Mucosa of gallbladder (tissue), 1 donor: ENCODE measurements at regions not wholly inside any gene's neighbourhood (a gene's known extent, or its start where the extent isn't known, plus 50 kb on each side); places are given as distances from the start of the nearest gene placed in this dataset.

Source experiments
- DNase-seq: peaks from one replicate; pipeline ENCODE4 v3.0.0-alpha.2; 2020; ENCODE audit warnings: low spot score
- donor health status: DM: no; HTN: no; CAD: no.

DNA sequence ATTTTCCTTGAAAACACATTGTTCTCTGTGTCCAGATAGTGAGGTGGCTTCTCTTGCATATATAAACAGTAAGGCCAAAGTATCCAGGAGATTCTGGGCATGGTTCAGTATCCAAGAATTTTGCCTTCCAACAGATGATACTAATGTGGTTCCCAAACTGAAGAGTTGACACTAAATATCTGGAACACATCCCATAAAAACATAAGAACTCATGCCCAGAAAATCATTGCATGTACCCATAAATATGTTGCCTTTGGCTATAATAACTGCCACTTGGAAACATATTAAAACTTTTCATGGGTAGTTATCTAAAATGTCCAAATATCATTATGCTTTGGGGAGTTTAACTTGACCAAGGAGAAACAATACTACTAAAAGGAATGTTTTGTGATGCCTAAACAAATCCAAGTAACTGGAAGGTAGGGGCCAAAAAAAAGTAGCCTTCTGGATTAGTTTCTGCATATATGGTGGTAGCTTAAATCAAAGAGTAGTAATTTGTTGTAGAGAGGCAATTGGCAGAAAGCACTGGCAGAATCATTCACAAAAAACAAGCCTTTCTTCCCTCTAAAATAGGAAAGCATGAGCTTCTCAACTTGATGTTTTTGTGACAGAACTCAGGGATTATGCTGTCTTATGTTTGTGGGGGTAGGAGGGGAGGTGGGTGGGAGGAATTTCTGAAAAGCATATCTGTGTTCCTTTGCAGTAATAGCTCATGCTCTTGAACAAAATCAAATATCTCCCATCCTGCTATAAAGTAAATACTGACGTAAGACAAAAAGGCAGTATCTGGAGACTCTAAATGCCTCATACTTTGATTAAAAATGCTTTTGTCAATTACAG lies 753.9 kb downstream of the TUSC7 start:
- no peak for DNase-seq

DNA sequence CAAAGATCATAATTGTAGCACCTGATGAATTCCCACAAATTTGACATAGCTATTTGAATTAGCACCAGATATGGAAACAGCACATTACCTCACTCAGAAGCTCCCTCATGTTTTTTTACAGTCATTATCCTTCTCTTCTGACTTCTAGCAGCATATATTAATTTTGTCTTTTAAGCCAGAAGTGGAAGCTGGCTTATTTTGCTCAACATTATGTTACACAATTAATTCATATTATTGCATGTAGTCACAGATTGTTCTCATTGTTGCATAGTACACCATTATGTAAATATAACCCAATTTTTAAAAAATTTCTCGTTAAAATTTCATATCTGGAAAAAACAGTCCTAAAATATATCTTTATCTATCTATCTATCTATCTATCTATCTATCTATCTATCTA lies 762.3 kb downstream of the TUSC7 start:
- DNase-seq, result no peak

DNA sequence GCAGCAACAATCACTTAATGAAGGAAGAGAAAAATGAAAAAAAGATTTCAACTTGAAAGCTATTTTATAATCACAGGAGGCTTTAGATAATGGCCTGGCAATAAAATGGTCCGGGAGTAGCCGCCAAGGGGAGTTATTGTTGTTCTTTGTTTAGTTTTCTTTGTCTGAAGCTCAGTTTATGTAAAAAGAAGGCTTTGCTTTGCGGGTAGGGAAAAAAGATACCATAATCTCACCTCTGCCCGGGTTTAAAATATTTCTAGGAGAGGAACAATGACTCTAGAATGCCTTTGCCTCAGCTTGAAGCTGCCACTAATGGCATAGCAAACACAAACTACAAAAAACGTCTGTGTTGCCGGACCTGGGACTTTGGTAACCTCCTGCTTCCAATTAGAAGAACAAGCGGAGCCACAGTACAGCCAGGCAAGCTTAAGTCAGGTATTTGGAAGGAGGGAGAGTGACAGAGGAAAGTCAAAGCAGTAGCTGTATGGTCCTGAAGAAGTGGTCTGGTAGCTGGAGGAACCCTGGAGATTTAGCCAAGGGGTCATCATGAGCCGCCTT lies 764.5 kb downstream of the TUSC7 start:
- DNase-seq, result no peak

DNA sequence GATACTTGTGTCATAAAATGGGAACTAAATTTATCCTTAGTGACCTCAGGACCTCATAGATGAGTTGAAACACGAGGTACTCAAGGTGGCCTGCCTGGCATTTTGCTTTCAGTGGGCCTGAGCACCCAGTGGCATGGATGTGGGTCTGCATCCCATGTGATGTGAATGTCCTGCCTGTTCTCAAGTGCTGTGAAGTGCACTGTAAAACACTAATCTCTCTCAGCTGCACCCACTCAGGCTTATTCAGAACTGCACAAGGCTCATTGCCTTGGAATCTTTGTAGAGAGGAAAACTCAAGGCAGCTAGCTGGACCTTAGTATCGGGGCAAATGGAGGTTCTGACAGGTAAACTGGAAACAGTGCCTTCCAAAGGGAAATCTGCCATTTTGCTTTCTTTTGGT lies 767.0 kb downstream of the TUSC7 start:
- no peak for DNase-seq

DNA sequence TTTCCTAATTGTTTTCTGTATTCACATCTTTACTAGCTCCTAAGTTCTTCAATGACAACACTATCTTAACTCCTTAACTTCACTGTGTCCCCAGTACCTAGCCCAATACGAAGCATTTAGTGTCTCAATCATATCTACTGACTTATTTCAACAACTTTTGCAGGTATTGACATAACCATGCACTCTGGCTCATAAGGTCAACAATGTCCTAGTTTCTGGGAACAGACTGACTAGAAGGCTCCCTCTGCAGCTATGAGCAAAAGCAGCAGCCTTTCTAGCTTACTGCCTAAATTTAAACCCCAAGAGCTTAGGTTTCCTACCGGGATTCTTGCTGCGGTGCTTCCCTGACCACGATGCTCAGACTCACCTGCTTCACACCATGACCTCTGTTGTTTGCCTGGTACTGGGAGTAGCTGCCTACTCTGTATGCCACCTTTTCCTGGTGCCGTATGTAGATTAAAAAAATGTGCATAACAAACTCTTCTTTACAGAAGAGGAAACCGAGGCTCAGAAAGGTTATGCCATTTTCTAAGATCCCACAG lies 767.7 kb downstream of the TUSC7 start:
- DNase-seq, result no peak

DNA sequence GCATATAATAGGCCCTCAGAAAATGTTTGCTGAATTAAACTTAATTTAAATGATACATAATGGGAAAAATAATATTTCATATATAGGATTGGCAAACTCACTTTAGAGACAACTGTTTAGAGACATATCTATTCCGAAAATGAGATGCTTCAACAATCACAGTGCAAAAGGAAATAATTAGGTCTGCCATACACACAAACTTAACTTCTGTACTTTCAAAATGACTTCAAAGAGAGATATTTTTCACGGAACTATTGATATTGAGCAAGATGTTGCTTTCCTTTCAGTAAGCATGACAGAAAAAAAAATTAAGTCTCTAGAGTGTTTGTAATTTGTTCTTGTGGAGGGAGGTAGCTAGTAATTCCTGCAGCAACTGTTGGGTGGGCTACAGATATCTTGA lies 769.5 kb downstream of the TUSC7 start:
- no peak for DNase-seq

DNA sequence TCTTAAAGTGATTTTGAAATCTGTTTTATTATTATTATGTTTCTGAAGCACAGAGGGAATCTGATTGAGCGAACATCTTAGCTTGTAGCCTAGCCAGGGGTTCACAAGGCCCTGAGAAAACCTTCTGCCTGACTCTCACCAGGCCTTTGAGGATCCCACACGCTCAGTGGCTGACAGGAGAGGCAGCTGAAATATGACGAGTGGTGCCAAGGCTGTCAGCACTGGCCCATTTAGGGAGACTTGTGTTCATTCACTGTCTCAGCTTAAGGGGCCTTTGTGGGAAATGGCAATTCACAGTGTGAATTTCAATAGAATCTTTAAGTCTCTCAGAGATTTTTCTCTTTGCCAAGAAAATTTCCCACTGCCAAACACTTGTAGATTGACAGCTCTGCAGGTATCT lies 770.9 kb downstream of the TUSC7 start:
- no peak for DNase-seq

DNA sequence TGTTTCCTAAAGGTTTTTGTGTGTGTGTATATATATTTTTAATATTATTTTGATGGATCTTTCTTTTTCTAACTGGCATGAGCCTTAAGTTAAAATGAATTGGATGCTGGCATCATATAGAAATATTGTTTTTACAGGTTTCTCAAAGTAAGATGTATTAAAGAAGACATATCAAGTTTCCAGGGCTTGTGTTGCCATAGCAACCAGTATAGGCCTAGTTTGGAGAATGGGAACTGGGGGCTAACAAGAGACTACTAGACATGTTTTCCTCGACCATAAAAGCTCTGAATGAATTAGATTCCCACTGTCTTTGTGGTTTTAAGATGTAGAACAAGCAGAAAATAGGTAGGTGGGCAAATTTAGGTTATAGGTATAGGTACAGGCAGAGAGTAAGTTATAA lies 771.4 kb downstream of the TUSC7 start:
- no peak for DNase-seq

DNA sequence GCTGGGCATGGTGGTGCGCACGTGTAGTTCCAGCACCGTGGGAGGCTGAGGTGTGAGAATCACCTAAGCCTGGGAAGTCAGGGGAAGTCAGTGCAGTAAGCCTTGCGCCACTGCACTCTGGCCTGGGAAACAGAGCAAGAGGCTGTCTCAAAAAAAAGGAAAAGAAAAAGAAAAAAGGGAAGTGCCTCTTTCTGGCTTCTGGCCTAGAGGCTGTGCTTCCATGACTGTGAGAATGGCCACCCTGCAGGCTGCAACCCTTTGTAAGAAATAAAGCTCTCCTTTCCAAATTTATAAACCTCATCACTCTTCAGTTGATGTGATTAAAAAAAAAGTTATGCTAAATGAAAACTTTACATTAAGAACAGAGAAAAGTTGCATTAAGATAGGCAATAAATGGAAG lies 774.3 kb downstream of the TUSC7 start:
- DNase-seq, result no peak

DNA sequence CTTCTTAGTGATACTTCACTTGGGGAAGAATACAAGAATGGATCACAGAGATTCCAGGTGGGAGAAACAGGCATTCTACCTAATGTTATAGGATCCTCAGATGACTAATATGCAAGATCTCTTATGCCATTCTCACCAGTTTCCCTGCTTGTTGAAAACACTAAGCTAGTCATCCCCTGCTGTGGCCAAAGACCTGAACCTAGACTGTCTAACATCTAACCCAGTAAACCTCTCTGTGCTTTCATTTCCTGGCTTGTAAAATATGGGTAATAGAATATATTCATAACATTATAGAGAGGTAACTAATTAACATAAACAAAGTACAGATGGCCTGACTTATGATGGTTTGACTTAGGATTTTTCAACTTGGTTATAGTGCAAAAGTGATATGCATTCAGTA lies 776.3 kb downstream of the TUSC7 start:
- DNase-seq, result no peak

DNA sequence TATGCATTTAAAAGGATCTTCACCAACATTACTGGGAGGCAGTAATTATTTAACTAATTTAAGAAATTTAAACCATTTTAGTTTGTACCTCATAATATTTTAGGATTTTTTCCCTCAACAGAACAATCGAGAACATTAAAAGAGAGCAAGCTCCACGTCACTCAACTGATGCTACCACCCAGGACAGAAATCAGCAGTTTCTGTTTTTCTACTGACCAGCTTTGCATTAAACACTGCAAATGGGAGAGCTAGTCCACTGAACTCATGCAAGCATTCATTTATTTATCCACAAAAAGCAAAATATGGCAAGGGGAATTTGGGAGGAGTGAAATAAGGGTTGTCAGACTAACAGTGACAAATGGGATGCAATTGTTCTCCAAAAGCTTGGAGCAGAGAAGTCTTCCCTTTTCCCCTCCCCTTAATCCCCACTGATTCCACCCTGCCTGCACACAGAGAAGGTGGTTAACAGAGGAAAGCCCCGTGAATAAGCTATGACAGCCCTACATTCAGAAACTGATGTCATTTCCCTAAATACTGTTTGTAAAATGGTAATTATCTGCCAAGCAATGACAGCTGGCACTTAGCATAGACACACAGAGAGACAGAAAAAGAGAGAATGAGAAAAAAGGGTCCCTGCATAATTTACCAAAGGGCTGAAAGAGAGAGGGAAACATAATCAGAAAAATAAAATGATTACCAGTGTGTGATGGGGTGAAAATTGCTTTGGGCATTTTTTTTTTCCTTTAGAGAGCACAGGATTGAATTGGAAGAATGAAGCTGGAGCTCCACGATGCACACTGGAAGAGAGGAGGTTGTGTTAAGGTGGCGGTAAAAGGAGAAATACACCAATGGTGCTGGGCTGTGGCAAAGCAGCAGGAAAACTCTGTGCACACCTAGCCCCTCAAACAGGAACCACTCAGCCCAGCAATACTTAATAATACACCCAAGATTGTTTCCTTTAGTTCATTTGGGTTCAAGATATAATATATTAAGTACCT lies 777.4 kb downstream of the TUSC7 start:
- DNase-seq, result no peak

DNA sequence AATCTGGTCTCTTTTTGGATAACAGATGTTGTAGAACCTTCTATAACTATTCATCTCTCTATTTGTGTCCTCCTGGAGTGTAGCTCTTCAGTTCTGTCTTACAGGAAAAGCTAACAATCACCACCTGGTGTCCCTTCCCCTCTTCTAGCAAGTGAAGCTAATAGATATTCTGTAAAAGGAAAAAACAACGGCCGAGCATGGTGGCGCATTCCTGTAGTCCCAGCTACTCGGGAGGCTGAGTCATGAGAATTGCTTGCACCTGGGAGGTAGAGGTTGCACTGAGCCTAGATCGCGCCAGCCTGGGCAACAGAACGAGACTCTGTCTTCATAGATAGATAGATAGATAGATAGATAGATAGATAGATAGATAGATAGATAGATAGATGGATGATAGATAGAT lies 779.4 kb downstream of the TUSC7 start:
- DNase-seq, result no peak

DNA sequence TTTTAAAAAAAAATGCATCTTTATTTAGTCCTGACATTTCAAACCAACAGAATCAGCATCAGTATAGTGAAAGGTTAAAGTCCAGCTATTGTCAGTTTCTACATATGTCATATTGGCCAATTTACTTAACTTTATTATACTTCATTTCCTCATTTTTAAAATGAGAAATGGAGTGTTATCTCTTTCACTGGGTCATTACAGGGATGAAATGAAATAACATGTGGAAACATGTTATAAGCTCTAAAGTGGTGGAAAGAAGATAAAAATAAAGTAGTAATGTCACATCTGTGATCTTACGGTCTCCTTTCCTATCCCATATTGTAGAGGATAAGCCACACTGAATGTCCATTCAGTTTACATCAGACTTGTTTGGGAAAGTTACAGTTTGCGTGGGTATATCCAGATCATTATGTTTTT lies 780.1 kb downstream of the TUSC7 start:
- no peak for DNase-seq

DNA sequence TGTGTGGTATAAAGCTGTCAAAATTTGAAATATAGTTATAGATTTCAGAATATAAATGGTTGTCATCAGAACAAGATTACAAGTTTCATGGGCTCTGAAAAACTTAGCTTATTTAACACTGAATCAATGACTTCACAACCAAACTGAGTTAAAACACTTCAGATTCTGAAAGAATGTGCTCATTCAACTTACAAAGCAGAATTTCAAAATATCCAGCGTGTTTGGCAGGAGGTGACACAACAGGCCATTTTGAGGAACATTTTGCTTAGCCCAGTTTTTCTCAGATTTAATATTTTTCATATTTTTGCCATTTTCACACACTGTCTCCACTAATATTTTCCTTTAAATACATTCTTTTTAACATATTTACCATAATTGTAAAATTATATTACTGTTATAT lies 781.1 kb downstream of the TUSC7 start:
- DNase-seq, result no peak

DNA sequence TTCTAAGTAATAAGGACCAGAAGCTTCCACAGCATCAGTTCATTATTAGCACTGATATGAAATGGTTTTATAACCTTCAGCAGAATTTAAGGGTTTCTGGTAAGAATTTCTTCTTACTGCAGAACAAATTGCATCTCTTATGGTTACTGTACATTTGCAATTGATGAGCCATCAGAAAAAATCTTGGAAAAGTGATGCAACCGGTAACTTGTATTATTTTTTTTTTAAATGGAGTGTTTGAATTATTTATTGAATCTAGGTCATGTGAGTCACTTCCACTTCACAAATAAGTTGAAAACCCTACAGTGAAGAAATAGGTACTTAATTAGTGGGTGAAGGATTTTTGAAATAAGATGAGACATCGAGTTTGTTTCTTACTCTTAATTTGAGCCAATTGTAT lies 786.0 kb downstream of the TUSC7 start:
- DNase-seq, result no peak

DNA sequence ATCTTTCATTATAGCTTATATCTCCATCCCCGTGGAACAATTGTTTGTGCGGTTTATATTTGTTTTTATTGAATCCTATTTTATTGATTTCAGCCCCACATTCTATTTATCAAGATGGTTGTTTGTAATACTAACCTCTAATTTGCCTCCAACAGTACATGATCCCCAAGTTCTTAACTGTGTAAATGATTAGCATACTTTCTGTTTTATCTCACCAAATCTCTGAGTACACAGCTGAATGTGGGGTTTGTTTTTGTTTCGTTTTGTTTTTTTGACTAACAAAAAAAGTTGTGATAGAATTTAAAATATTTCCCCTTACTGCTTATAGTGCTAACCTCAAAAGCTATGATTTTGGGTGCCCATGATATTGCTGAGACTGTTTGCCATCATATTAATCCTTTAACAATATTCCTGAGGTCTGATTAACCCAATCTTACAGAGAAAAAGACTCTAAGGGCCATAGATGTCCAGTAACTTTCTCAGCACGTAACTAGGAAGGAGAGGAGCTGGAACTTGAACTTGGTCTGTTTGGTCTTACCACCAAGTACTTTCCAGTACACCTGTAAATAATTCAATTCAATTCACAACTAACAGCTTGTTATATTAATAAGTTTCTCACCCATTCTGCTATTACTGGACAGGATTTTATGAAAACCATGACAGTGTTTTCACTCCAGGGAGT lies 789.8 kb downstream of the TUSC7 start:
- no peak for DNase-seq

DNA sequence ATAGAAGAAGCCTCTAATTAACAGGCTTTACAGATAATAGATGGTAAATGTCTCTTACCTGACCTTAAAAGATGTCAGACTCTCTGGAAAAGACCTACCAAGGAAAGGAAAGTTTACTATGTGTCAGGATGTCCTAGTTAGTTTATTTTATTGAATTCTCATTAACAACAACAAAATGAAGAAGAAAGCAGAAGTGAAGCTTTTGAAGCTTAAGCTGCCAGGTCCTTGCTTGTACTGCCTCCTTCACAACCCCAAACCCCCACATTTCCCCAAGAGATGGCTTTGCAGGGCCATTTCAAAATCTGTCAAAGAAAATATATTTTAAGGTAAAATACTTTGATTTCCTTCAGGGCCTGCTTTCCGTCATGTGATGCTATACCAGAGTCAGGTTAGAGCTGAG lies 798.4 kb downstream of the TUSC7 start:
- DNase-seq, result no peak

DNA sequence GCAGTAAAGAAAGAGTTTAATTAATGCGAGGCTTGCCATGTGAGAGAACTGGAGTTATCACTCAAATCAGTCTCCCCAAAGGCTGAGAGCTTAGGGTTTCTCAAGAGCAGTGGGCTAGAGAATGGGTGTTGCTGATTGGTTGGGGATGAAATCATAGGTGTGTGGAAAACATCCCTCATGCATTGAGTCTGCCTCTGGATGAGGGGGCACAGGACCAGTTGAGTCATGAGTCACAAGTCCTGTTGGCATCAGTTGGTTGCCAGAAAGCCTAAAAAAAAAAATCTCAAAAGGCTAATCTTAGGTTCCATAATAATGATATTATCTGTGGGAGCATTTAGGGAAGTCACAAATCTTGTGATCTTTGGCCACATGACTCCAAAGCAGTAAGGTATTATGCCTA lies 800.3 kb downstream of the TUSC7 start:
- no peak for DNase-seq

DNA sequence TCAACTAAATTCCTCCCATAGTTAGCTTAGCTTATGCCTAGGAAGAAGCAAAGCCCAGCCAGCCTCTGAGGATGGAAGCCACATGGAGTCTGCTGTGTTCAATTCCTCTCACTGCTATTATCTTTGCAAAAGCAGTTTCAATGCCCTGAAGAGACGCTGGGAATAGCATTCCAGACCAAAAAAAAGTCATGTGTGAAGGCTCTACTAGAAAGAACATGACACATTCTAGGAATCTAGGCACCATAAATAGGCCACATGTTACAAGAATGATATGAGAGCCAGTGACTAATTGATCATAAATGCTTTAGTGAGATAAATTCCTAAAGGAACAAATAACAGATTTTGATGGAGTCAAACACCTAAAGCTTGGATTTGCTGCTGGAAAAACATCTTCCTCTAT lies 800.8 kb downstream of the TUSC7 start:
- DNase-seq, result no peak

DNA sequence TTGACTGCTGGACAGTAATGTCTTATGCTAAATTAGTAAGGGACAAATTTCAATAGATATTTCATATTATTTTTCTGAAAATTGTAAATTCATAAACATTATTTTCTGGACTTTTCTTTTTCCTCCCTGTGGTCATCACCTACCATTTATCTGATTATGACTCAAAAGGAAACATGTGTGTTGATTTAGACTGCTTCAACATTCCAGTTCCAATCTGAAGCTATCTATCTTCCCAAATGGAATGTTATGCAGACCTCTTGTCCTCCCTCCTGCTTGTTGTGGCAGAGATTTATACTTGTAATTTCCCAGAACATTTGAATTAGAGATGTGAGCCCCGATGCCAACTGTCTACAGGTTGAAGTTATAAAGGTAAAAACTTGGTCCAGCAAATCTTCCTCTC lies 803.4 kb downstream of the TUSC7 start:
- no peak for DNase-seq

DNA sequence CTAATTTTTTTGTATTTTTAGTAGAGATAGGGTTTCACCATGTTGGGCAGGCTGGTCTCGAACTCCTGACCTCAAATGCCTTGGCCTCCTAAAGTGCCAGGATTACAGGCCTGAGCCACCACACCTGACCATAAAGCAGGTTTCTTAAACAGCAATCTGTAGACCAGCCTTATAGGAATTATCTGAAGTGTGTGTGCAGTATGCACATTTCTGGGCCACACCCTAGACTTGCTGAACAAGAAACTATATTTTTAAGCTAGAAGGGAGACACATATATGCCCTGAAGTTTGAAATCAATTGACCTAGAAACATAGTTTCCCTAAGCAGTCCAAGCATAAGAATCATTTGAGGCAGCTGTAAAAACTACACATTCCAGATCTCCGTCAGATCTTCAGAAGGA lies 805.7 kb downstream of the TUSC7 start:
- no peak for DNase-seq

DNA sequence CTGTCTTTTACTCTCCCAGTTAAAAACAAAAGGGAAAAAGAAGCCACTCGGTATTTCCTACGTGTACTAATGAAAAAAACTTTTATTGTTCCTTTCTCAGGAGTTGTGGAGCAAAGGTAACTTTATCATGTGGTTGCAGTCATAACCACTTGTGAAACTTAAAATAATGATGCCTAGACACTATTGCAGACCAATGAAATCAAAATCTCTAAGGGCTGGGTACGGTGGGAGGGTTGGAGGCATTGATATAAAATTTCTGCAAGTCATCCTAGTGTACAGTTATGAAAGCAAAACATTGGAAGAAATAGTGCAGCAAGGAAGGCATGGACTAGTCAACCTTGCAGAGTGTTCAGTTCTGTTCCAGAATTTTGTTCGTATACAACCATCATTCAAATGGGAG lies 808.8 kb downstream of the TUSC7 start:
- DNase-seq, result no peak
